ENCODE measurements at regions not wholly inside any gene's neighbourhood (a gene's known extent, or its start where the extent isn't known, plus 50 kb on each side); places are given as distances from the start of the nearest gene placed in this dataset.

- no peak for DNase-seq
Observed at GRCh38 chr9:28034242-28034641, 461.0 kb upstream of the C9orf72 start.

GRCh38 chr9:28037968-28038367 is 464.7 kb upstream of the C9orf72 start:
- DNase-seq, result no peak

- no peak for DNase-seq
Observed at GRCh38 chr9:28045051-28045450, 471.8 kb upstream of the C9orf72 start.

GRCh38 chr9:28050046-28050445 is 476.8 kb upstream of the C9orf72 start:
- no peak for DNase-seq

- DNase-seq, result no peak
Observed at GRCh38 chr9:28050941-28051340, 477.7 kb upstream of the C9orf72 start.

GRCh38 chr9:28051559-28052503 is 478.6 kb upstream of the C9orf72 start:
- DNase-seq, result no peak

- DNase-seq, result no peak
Observed at GRCh38 chr9:28053096-28053777, 480.0 kb upstream of the C9orf72 start.

- DNase-seq, result no peak
Observed at GRCh38 chr9:28056006-28056405, 482.7 kb upstream of the C9orf72 start.

GRCh38 chr9:28056466-28056865 is 483.2 kb upstream of the C9orf72 start:
- DNase-seq, result no peak

- no peak for DNase-seq
Observed at GRCh38 chr9:28059192-28059591, 485.9 kb upstream of the C9orf72 start.

GRCh38 chr9:28064241-28064815 is 491.0 kb upstream of the C9orf72 start:
- DNase-seq, result no peak

GRCh38 chr9:28073270-28073669 is 500.0 kb upstream of the C9orf72 start:
- DNase-seq, result peak; percentile 18

- DNase-seq, result no peak
Observed at GRCh38 chr9:28079677-28080076, 506.4 kb upstream of the C9orf72 start.

GRCh38 chr9:28082671-28083070 is 509.4 kb upstream of the C9orf72 start:
- no peak for DNase-seq

- DNase-seq, result no peak
Observed at GRCh38 chr9:28086881-28087280, 513.6 kb upstream of the C9orf72 start.

- no peak for DNase-seq
Observed at GRCh38 chr9:28092981-28093936, 520.0 kb upstream of the C9orf72 start.

GRCh38 chr9:28101509-28101908 is 528.2 kb upstream of the C9orf72 start:
- DNase-seq, result no peak

GRCh38 chr9:28105001-28105400 is 531.7 kb upstream of the C9orf72 start:
- no peak for DNase-seq

GRCh38 chr9:28120184-28120583 is 546.9 kb upstream of the C9orf72 start:
- no peak for DNase-seq

- no peak for DNase-seq
Observed at GRCh38 chr9:28120626-28121025, 547.3 kb upstream of the C9orf72 start.

GRCh38 chr9:28121366-28121765 is 548.1 kb upstream of the C9orf72 start:
- DNase-seq, result peak; percentile 13

GRCh38 chr9:28124917-28125316 is 551.6 kb upstream of the C9orf72 start:
- no peak for DNase-seq

GRCh38 chr9:28127101-28127500 is 553.8 kb upstream of the C9orf72 start:
- DNase-seq, result no peak
